ENCODE measurements at regions not wholly inside any gene's neighbourhood (a gene's known extent, or its start where the extent isn't known, plus 50 kb on each side); places are given as distances from the start of the nearest gene placed in this dataset.
"Not testable (repeated sequence)": the region's sequence is repeated elsewhere in the genome, so short reads cannot be mapped to it uniquely, and the experiment has no call there.

DNA sequence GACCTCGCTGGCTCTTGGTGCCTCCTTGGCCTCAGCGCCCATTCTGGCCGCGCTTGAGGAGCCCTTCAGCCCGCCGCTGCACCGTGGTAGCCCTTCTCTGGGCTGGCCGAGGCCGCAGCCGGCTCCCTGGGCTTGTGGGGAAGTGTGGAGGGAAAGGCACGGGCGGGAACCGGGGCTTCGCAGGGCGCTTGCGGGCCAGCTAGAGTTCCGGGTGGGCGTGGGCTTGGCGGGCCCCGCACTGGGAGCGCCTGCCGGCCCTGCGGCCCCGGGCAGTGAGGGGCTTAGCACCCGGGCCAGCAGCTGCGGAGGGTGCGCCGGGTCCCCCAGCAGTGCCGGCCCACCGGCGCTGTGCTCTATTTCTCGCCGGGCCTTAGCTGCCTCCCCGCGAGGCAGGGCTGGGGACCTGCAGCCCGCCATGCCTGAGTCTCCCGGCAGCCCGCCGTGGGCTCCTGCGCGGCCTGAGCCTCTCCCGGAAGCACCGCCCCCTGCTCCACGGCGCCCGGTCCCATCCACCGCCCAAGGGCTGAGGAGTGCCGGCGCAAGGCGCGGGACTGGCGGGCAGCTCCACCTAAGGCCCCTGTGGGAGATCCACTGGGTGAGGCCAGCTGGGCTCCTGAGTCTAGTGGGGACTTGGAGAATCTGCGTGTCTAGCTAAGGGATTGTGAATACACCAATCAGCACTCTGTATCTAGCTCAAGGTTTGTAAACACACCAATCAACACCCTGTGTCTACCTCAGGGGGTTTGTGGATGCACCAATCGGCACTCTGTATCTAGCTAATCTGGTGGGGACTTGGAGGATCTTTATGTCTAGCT, 141.1 kb downstream of the SLCO4C1 start:
- DNase-seq (ENCODE audit: low spot score), result not testable (repeated sequence)

DNA sequence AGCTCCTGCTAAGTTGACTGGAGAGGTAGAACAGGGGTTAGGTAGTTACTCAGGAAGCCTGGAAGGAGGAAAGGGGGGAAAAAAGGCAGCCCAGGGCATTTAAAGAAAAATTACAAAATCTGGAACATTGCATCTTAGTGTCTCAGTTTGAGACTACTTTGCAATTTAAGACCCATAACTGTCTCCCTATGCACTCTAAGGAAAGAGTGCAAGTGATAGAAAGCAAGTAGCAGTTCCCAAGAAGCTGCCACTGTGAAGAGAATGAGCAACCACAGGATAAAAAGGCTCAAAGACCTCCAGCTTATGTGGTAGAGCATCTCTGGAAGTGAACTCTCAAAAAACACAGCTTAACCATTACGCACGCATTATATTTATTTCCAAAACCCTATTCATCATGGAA, 141.8 kb downstream of the SLCO4C1 start:
- DNase-seq (ENCODE audit: low spot score), result no peak

DNA sequence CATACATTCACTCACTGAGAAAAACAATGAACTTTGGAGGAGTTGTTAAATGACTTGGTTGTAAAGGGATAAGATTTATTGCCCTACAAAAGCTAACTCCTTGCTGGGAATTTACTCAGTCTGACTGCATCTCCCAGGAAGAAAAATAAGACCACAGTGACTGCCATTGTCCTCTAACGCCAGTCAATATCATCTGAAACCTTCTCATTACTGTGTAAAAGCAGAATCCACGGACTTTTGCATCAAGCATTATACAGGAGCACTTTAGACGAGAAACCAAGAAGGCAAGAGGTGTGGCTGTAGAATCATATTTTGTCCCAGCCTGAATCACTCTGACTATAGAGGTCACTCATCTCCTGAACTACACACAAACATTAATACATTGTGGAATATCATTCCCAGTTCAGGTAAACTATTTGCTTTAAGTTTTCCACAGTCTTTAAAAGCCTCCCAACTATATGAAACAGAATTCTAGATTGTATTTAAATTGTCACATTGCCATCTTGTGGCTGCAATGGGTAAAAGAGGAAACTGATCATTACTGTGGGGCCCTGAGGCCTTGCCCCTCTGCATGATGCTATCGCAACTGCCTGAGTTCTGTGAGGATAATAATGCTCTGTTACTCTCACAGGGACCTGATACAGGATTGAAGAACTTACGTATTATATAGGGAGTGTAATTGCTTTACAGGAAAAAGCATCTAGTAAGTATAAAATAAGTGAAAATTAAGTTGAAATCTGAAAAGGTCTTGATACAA, 142.9 kb downstream of the SLCO4C1 start:
- peak; percentile 6 for DNase-seq (ENCODE audit: low spot score)

DNA sequence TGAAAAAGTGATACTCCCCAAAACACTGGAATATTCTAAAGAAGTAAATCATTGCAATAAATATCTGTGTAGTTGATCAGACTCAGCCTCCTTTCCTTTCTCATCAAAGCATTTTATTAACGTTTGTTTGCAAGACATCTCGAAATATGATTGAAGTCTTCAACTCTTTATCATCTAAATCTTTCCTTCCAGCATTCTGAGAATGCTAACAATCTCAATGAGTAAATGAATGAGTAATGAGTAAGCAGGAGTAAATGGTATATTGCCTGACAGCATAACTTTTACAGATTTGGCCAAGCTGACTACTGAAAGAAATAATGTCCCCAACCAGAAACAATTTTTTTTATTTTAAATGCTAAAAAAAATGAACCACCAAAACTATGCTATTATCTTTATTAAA, 157.1 kb downstream of the SLCO4C1 start:
- no peak for DNase-seq (ENCODE audit: low spot score)

DNA sequence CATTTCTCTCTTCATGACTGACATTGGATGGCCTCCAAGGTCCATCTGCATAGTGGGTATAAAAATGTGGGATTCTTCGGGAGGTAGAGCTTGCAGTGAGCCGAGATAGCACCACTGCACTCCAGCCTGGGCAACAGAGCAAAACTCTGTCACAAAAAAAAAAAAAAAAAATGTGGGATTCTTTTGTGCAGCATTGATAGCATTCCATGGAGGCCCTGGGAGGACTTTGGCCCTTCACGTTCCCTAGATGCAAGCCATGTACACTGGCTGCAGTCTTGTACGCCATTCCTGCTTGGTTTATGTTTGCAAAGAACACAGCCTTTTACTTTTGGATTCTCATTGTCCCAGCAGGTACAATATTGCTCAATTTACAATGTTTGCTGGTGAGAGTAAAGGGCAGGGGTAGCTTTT, 157.8 kb downstream of the SLCO4C1 start:
- DNase-seq (ENCODE audit: low spot score), result no peak

DNA sequence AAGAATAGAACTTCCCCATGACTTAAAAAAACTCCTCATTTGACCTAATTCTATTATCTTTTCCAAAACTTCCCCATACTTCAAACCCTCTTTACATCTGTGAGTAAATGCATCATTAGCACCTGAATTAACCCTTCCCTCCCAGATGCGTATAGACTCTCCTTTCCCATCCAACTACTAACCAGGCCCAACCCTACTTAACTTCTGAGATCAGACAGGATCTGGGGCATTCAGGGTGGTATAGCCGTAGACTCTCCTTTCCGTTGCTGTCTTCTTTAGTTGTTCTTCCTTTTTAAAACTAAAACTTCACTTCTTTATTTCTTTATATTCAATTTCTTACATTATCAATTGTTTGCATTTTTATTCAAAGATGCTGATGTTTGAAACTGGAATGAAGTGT, 165.2 kb downstream of the SLCO4C1 start:
- DNase-seq (ENCODE audit: low spot score), result no peak

DNA sequence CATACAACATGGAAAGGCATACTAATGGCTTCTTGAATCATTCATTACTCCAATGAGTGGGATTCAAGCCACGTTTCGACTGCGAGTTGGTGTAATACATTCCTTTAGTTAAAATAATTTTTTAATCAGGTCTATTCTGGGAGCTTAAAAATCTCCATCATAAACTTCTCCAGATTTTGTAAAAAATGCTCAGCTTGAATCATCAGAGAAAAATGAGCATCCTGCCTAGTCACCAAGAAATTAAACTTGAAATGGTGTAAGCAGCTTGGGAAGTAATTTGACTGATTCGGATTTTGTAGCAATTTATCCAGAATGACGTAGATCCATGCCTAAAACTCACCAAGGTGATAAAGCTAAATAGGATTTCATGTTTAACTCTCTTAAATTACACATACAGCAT, 165.7 kb downstream of the SLCO4C1 start:
- no peak for DNase-seq (ENCODE audit: low spot score)

DNA sequence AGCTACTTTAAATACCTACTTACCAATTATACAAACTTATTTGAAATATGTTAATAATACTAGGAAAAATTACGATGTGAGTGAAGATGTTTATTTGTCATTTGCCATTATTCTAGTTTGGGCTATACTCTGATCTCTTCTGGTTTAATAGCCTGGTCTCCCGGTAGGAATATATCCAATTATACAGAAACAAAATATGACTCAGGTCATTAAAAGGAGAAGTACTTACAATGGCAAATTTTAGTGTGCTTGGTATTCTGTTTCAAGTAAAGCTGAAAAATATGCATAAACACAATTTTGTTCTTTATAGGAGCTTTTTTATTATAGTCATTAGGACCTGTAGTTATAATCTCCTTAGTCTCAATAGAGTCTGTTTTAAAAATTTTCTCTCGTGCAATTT, 176.8 kb downstream of the SLCO4C1 start:
- DNase-seq (ENCODE audit: low spot score), result no peak

DNA sequence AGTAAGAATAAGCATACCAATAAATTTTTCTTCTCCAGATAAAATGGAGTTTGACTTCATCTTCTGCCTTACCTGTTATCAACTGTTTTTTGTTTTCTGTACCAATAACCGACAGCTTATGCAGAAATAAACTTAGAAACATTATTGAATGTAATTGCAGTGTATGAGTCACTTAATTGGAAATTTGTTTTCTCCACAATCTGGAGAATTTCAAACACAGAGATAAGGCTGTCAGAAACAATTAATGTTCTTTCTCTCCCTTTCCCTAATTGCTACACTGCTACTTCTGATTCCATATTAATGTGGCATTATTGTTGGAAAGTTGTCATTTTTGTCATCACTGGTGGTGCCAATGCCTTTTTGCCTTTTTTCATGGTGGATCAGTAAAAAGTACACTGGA, 180.3 kb downstream of the SLCO4C1 start:
- DNase-seq (ENCODE audit: low spot score), result no peak

DNA sequence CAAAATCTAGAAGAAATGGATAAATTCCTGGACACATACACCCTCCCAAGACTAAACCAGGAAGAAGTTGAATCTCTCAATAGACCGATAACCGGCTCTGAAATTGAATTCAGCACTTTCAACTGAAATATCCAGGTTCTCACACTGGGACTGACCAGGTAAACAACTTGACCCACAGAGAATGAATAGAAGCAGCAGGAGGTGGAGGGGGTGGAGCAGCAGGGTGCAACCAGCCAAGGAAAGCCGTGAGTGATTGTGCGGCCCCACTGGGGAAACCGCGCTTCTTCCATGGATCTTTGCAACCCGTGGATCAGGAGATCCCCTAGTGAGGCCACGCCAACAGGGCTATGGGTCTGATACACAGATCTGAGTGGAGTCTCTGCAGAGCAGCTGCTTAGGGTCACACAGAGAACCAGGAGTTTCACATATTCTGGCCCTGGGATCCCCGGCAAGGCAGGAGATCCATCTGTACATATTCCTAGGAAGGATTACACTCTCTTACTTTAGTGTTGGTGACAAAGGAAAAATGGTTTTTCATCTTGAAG, 181.5 kb downstream of the SLCO4C1 start:
- no peak for DNase-seq (ENCODE audit: low spot score)

DNA sequence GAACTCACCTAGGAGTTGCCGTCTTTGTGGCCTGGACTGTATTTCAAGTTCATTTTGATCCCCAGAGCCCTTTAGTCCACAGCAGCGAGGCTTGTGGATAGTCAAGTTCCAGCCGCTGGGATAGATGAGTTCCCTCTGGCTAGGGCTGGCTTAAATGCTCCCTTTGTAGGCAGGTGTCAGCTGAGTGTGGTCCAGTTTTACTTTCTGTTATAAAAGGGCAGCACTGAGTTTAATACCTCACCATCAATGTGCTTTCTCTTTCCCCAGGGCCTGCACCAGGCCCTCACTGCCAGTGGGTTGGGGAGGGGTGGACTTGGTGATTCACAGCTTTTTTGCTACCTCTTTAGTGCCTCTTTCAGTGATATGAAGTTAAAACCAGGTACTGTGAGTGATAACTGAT, 188.2 kb downstream of the SLCO4C1 start:
- DNase-seq (ENCODE audit: low spot score), result no peak

DNA sequence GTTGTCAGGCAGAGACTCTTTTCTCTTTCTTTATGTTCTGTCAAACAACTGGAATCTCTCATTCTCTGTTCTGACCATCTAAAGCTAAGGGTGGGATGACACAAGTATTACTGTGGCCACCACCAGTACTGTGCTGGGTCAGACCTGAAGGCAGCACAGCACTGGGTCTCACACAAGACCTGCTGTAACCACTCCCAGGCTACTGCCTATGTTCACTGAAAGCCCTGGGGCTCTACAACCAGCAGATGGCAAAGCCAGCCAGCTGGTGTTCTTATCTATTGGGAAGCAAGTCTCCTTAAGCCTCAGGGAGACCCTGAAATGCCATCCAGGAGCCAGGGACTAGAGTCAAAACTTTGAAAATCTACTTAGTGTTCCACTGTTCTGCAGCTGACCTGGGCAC, 189.5 kb downstream of the SLCO4C1 start:
- DNase-seq (ENCODE audit: low spot score), result no peak

DNA sequence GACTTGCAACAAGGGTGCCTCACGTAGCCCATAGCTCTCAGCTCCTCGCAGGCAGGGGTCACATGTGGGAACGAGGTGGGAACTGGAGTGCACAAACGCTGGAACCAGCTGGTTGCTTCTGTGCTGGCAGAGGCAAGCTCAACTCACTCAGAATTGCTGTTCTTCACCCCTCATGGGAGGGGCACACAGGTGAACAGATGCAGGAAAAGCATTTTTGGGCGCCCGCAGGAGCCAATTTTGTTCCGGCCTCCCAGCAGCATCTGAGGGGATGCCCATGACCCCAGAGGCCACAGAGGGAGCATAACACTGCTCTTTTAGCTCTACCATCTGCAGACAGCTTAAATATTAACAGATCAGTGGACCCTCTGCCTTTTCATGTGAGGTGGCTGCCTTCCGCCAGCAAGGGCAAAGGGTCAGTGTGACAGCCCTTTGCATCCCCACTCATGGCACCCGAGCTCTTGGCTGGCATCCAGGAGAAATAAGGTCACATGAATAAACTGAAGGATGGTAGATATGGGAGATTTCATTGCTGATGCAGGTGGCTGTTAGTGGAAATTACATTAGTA, 196.2 kb downstream of the SLCO4C1 start:
- DNase-seq (ENCODE audit: low spot score), result no peak

DNA sequence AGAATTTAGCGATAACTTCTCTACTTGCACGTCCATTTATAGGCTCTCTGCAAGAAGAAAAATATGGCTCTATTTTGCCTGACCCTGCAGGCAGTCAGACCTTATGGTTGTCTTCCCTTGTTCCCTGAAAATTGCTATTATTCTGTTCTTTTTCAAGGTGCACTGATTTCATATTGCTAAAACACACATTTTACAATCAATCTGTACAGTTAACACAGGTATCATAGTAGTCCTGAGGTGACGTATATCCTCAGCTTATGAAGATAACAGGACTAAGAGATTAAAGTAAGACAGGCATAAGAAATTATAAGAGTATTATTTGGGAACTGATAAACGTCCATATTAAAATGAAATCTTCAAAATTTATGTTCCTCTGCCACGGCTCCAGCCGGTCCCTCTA, 197.0 kb downstream of the SLCO4C1 start:
- not testable (repeated sequence) for DNase-seq (ENCODE audit: low spot score)

DNA sequence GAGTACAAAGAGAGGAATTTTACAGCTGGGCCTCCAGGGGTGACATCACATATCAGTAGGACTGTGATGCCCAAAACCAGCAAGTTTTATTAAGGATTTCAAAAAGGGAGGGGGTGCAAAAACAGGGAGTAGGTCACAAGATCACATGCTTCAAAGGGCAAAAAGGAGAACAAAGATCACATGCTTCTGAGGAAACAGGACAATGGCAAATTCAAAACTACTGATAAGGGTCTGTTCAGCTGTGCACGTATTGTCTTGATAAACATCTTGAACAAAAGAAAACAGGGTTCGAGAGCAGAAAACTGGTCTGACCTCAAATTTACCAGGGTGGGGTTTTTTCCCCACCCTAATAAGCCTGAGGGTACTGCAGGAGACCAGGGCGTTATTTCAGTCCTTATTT, 197.5 kb downstream of the SLCO4C1 start:
- DNase-seq (ENCODE audit: low spot score), result not testable (repeated sequence)

DNA sequence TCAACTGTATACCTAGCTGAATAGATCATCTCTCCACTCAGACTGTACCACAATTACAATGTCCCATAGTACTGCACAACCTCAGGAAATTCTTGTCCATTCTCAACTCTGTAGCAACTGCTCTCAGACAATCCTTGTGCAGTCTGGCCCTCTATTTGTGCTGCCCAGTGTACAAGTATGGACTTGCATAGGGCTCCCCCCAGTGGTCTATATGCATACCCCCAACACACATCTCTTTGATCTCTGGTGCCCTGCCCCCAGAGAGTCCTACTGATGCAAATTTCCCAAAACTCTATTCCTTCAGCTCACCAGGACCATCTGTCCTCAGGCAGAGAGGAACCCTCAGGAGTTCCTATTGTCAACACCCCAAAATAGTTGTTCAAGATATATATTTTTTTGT, 205.3 kb downstream of the SLCO4C1 start:
- peak; percentile 0 for DNase-seq (ENCODE audit: low spot score)

DNA sequence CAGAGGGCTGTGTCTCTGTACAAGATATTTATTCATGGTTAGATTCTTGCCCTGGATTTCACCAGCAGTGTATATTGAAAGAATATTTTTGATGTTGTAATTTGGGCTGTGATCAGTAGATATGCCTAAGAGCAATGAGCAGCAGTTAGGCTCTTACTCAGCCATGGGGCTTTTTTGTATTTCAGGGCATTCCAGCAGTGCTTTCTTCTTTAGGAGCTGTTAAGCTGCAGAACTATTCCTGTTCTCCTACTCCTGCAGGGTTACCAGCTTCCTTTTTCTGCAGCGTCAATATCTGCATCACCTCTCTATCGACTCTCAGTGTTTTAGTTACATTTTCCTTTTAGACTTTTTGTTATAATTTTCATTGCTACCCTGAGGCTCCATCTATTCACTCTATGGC, 206.2 kb downstream of the SLCO4C1 start:
- DNase-seq (ENCODE audit: low spot score), result no peak

DNA sequence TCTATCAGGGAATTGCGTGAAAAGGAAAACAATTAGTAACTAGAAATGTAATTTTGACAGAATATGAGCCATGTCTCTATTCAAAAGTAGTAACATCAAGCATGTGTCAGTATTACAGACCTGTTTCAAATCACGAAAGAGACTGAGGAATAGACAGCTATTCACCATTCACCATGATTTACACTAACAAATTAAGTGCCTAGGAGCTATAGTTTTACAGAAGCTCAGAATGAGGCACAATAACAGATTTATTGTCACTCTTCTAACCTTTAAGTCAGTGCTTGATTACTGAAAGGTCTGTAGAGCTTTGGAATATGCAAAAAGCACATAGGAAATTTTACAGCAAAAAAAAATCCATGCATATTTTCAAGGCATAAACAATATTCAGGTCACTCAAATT, 208.2 kb downstream of the SLCO4C1 start:
- no peak for DNase-seq (ENCODE audit: low spot score)

DNA sequence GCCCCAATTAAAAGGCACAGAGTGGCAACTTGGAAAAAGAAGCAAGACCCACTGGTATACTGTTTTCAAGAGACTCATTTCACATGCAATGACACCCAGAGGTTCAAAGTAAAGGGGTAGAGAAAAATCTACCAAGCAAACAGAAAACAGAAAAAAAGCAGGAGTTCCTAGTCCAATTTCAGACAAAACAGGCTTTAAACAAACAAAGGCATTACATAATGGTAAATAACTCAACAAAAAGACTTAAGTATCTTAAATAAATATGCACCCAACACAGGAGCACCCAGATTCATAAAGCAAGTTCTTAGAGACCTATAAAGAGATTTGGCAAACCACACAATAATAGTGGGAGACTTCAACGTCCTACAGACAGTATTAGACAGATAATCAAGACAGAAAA, 215.8 kb downstream of the SLCO4C1 start:
- no peak for DNase-seq (ENCODE audit: low spot score)

DNA sequence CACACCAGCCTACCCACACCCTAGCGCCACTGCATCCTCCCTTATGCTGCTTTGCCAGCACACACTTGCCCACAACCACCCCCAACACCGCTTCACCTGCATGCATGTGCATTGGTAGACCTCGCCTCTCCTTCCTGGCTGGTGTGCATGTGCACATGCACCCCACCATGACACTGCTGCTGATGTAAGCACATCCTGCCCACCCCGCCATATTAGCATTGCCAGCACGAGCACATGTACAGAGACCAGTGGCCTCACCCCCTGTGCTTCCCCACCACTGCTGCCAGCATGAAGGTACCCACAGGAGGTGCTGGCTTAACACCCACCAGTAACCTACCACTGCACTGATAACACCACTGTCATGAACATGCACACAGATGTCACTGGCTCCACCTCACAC, 218.2 kb downstream of the SLCO4C1 start:
- DNase-seq (ENCODE audit: low spot score), result no peak

DNA sequence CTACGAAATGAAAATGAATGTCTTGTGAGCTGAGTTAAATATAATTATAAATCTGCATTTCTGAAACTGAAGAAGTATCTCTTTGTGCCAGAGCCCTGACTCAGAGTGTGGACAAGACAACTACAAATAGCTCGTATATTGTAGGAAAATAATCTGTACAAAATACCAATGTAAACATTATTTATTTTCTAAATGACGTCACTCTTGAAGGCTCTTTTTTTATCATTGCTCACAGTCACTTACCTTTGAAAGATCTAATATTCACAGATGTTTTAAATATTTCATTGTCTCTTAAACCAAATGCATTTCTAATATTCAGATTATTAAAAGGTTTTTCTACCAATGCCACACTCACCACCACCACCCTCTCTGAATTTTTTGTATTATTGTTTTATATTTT, 226.1 kb downstream of the SLCO4C1 start:
- DNase-seq (ENCODE audit: low spot score), result no peak

DNA sequence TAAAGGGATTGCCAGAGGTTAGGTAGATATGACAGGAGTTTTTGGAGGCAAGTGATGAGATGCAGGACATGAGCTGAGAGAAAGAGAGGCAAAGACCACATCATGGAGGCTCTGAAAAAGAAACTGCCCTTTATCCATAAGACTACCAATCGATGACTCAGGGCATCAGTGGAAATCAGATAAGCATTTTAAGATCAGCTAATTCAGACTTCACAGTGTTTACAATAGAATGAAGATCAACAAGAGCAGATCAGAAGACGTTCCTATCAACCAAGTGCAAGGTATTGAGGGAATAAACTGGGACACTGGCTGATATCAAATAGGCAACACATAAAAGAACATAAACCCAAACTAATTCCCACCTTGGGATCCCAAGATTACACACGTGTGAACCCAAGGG, 227.2 kb downstream of the SLCO4C1 start:
- no peak for DNase-seq (ENCODE audit: low spot score)

DNA sequence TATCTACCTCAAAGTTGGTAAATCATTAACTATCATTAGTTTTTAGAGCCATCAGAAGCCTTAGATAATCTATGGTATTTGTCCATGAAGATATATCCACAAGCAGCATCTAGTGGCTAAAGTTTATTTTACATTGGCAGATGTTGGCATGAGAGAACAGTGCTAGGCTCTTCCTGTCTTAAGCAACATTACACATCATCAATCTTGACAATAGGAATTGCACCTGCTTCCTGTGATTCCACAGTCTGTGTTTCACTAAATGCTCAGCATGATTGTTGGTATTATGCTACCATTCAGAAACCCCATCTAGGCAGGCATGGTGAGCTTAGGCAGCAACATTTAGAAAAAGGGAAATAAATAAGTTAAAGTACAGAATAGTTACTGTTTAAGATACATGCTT, 246.6 kb downstream of the SLCO4C1 start:
- DNase-seq (ENCODE audit: low spot score), result no peak

Measured in activated CD4-positive, alpha-beta T cell treated with anti-CD3 and anti-CD28 coated beads, Interleukin-2, Interleukin-4, amounts not matched to agents 100 ng/mL and 50 ng/mL, durations not matched to agents 16 hours and 8 hours (primary cell).